ENCODE measurements at regions not wholly inside any gene's neighbourhood (a gene's known extent, or its start where the extent isn't known, plus 50 kb on each side); places are given as distances from the start of the nearest gene placed in this dataset.

DNA sequence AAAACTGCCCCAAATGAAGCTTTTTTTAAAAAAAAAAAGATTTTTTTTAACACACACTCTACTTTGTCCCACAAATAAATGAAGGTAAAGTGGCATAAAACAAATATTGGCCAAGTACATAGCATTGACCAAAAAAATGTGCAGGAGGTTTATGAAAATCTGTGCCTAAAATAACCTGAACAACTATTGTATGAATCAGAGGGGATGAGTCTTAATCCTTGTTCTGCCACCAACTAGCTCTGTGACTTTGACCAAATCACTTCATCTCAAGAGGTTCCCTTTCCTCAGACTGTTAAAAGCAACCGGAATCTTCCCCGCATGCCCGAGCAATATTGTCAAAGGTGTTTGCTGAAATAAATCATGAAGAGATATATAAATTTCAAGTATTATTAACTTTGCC, 150.4 kb upstream of the NEBL start:
- TF ChIP-seq EP300 (IDR thresholded peaks at IDR 0.05): no peak
- TF ChIP-seq, protein P1, sequence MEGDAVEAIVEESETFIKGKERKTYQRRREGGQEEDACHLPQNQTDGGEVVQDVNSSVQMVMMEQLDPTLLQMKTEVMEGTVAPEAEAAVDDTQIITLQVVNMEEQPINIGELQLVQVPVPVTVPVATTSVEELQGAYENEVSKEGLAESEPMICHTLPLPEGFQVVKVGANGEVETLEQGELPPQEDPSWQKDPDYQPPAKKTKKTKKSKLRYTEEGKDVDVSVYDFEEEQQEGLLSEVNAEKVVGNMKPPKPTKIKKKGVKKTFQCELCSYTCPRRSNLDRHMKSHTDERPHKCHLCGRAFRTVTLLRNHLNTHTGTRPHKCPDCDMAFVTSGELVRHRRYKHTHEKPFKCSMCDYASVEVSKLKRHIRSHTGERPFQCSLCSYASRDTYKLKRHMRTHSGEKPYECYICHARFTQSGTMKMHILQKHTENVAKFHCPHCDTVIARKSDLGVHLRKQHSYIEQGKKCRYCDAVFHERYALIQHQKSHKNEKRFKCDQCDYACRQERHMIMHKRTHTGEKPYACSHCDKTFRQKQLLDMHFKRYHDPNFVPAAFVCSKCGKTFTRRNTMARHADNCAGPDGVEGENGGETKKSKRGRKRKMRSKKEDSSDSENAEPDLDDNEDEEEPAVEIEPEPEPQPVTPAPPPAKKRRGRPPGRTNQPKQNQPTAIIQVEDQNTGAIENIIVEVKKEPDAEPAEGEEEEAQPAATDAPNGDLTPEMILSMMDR (IDR thresholded peaks at IDR 0.05): no peak
